Keratinocyte (primary cell): ENCODE measurements at regions not wholly inside any gene's neighbourhood (a gene's known extent, or its start where the extent isn't known, plus 50 kb on each side); places are given as distances from the start of the nearest gene placed in this dataset.
A peak's percentile ranks its signal among the peaks of the same experiment; 100 is the strongest.

Experiments used
- DNase-seq: peaks from one replicate; pipeline ENCODE4 v3.0.0-alpha.2; 2011; ENCODE audit warnings: low read depth, missing footprints, low spot score
- FAIRE-seq: peaks from 2 replicates; lab custom pipeline; 2011; peaks lifted over from hg19 to GRCh38; lab: Jason Lieb, UNC
- H2AFZ ChIP-seq: 2 replicates; pipeline ENCODE4 v1.6.0; 2012; ENCODE audit warnings: low read length, control low read depth, inconsistent platforms; ENCODE audit not compliant: control insufficient read depth
- H3K27ac ChIP-seq: 2 replicates; pipeline ENCODE4 v1.5.1; 2011; ENCODE audit warnings: low read length; ENCODE audit not compliant: control insufficient read depth, insufficient read depth
- H3K27me3 ChIP-seq: 3 replicates; pipeline ENCODE4 v1.6.0; 2011; ENCODE audit warnings: low read length; ENCODE audit not compliant: control insufficient read depth, insufficient read depth; ENCODE audit errors: extremely low read depth
- H3K36me3 ChIP-seq, 2 experiments: 2 replicates in 1 of 2; 3 replicates in 1 of 2; pipeline ENCODE4 v1.5.1; 2011; ENCODE audit warnings: low read length in 2 of 2, mild to moderate bottlenecking in 1 of 2; ENCODE audit not compliant: control insufficient read depth in 2 of 2, insufficient read depth in 2 of 2; ENCODE audit errors: extremely low read depth in 1 of 2
- H3K4me1 ChIP-seq: 3 replicates; pipeline ENCODE4 v1.5.1; 2011; ENCODE audit warnings: low read length; ENCODE audit not compliant: control insufficient read depth, insufficient read depth; ENCODE audit errors: extremely low read depth
- H3K4me2 ChIP-seq: 3 replicates; pipeline ENCODE4 v1.6.0; 2011; ENCODE audit warnings: low read depth, low read length; ENCODE audit not compliant: control insufficient read depth, insufficient read depth; ENCODE audit errors: extremely low read depth
- H3K4me3 ChIP-seq, 3 experiments: fragments of 200-600 bp in 1 of 3; sonication (generic) in 1 of 3; 2 replicates in 2 of 3; 3 replicates in 1 of 3; pipeline ENCODE4 v1.5.1; 2011 to 2016; ENCODE audit warnings: low read length in 3 of 3, mild to moderate bottlenecking in 3 of 3, control low read depth in 2 of 3, inconsistent platforms in 1 of 3, low read depth in 1 of 3, mixed read lengths in 1 of 3, mixed run types in 1 of 3, moderate library complexity in 1 of 3; ENCODE audit not compliant: control insufficient read depth in 2 of 3, insufficient read depth in 2 of 3; ENCODE audit errors: extremely low read depth in 1 of 3
- H3K79me2 ChIP-seq: 2 replicates; pipeline ENCODE4 v1.6.0; 2012; ENCODE audit warnings: low read length; ENCODE audit not compliant: control insufficient read depth, insufficient read depth
- H3K9ac ChIP-seq: 3 replicates; pipeline ENCODE4 v1.6.0; 2011; ENCODE audit warnings: low read length; ENCODE audit not compliant: control insufficient read depth, insufficient read depth; ENCODE audit errors: extremely low read depth
- H3K9me1 ChIP-seq: 3 replicates; pipeline ENCODE4 v1.6.0; 2011; ENCODE audit warnings: low read length; ENCODE audit not compliant: control insufficient read depth, insufficient read depth; ENCODE audit errors: extremely low read depth
- H3K9me3 ChIP-seq: 2 replicates; pipeline ENCODE4 v1.5.1; 2012; ENCODE audit warnings: low read depth, low read length; ENCODE audit not compliant: control insufficient read depth
- H4K20me1 ChIP-seq: 3 replicates; pipeline ENCODE4 v1.6.0; 2011; ENCODE audit warnings: low read length; ENCODE audit not compliant: control insufficient read depth, insufficient read depth; ENCODE audit errors: extremely low read depth
- EZH2 ChIP-seq: IDR thresholded peaks from one replicate; pipeline ENCODE4 v1.6.1; 2012; ENCODE audit warnings: inconsistent platforms, mild to moderate bottlenecking, low read length, moderate library complexity
- dilution Hi-C: fragments of 300-500 bp; cut with MboI; formaldehyde crosslinking; loops from one replicate; pipeline ENCODE4 v1.7.0; 2020; ENCODE audit warnings: low sequenced_read_pairs; ENCODE audit not compliant: extremely low pct_ligation_motif_present
- TF ChIP-seq, protein P1 (sequence below), 3 experiments: IDR thresholded peaks in 1 of 3; conservative IDR thresholded peaks in 1 of 3; optimal IDR thresholded peaks in 1 of 3; 2 replicates in 2 of 3; 3 replicates in 1 of 3; pipeline versions ENCODE3 to v1.5.1; 2011; ENCODE audit warnings: low read length in 3 of 3, mild to moderate bottlenecking in 3 of 3, moderate library complexity in 2 of 3, control low read depth in 1 of 3, inconsistent platforms in 1 of 3; ENCODE audit not compliant: insufficient read depth in 2 of 3; ENCODE audit errors: extremely low read depth in 1 of 3

GRCh38 chr15:29968099-29968894, 114.5 kb upstream of the GOLGA8J start:
- Histone ChIP-seq H3K4me3 (peak overlapping the region; percentile 38 to 54 (median 48)), H4K20me1 (no peaks in the 10 kb centered on the region), H3K27ac (no peak overlapping the region), H3K9me1 (no peaks in the 10 kb centered on the region), H3K36me3 (no peaks in the 10 kb centered on the region), H3K79me2 (no peaks in the 10 kb centered on the region), H3K9ac (peak overlapping the region; percentile 51), H3K9me3 (no peaks in the 10 kb centered on the region), H3K4me1 (peaks cover 3% of the 10 kb centered on the region), H3K27me3 (peaks cover 12% of the 10 kb centered on the region), H3K4me2 (peak overlapping the region; percentile 78), H2AFZ (peak overlapping the region; percentile 61)
- DNase-seq (no peak), FAIRE-seq (no peak)
- TF ChIP-seq EZH2: peak; percentile 67
- TF ChIP-seq, protein P1, sequence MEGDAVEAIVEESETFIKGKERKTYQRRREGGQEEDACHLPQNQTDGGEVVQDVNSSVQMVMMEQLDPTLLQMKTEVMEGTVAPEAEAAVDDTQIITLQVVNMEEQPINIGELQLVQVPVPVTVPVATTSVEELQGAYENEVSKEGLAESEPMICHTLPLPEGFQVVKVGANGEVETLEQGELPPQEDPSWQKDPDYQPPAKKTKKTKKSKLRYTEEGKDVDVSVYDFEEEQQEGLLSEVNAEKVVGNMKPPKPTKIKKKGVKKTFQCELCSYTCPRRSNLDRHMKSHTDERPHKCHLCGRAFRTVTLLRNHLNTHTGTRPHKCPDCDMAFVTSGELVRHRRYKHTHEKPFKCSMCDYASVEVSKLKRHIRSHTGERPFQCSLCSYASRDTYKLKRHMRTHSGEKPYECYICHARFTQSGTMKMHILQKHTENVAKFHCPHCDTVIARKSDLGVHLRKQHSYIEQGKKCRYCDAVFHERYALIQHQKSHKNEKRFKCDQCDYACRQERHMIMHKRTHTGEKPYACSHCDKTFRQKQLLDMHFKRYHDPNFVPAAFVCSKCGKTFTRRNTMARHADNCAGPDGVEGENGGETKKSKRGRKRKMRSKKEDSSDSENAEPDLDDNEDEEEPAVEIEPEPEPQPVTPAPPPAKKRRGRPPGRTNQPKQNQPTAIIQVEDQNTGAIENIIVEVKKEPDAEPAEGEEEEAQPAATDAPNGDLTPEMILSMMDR (optimal IDR thresholded peaks at IDR 0.05 in 1 of 3, IDR thresholded peaks at IDR 0.05 in 1 of 3, conservative IDR thresholded peaks at IDR 0.05 in 1 of 3; ENCODE audit: extremely low read depth in 1 of 3, insufficient read depth in 2 of 3, low read length in 3 of 3): no peak
- dilution Hi-C loops: no loop called here

DNA sequence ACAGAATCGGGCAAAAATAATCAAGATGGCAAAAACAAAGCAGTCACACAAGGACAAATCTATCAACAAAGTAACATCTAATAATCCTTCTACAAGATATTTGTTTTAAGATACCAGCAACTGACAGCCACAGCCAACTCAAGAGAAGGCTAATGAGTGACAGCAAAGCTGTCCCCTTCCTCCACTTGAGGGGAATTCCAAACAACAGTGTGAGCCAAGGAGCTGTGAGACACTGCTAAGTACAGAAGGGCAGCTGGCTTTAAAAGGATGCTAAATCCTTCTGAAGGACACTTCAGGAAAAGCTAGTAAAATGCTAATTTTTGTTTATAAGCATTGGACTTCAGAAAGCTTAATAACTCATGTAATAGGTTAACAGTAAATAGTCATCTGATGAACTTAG, 120.3 kb upstream of the GOLGA8J start:
- Histone ChIP-seq H3K9ac (no peak overlapping the region), H3K4me2 (no peak overlapping the region), H3K27ac (no peak overlapping the region), H3K9me3 (no peaks in the 10 kb centered on the region), H3K4me3 (no peak overlapping the region), H3K79me2 (no peaks in the 10 kb centered on the region), H3K4me1 (no peaks in the 10 kb centered on the region), H3K9me1 (no peaks in the 10 kb centered on the region), H3K27me3 (no peaks in the 10 kb centered on the region), H4K20me1 (no peaks in the 10 kb centered on the region), H3K36me3 (no peaks in the 10 kb centered on the region), H2AFZ (no peak overlapping the region)
- no peak for DNase-seq
- dilution Hi-C loops: no loop called here
- no peak for FAIRE-seq
- TF ChIP-seq, protein P1 (optimal IDR thresholded peaks at IDR 0.05 in 1 of 3, IDR thresholded peaks at IDR 0.05 in 1 of 3, conservative IDR thresholded peaks at IDR 0.05 in 1 of 3; ENCODE audit: extremely low read depth in 1 of 3, insufficient read depth in 2 of 3, low read length in 3 of 3): no peak
- TF ChIP-seq EZH2: no peak
